ENCODE measurements at regions not wholly inside any gene's neighbourhood (a gene's known extent, or its start where the extent isn't known, plus 50 kb on each side); places are given as distances from the start of the nearest gene placed in this dataset.

GRCh38 chr2:75261923-75262322 lies 62.6 kb upstream of the TACR1 start:
- Histone ChIP-seq H3K36me3 (no peaks in the 10 kb centered on the region), H3K9me3 (peaks cover 10% of the 10 kb centered on the region), H3K27ac (no peak overlapping the region), H3K27me3 (replicated peaks; ENCODE audit: insufficient read depth) (no peaks in the 10 kb centered on the region), H3K4me1 (ENCODE audit: control insufficient read depth in 1 of 2, low read depth in 2 of 2) (no peaks in the 10 kb centered on the region), H3K4me3 (no peak overlapping the region)
- TF ChIP-seq CTCF (IDR thresholded peaks at IDR 0.05) = no peak
- ATAC-seq (ENCODE audit: insufficient number of reproducible peaks, low FRiP score, low read depth) = no peak
- DNase-seq (ENCODE audit: low spot score) = no peak

GRCh38 chr2:75260946-75261345 lies 61.6 kb upstream of the TACR1 start:
- no peak for TF ChIP-seq CTCF (IDR thresholded peaks at IDR 0.05)
- Histone ChIP-seq H3K27ac (no peak overlapping the region), H3K4me1 (ENCODE audit: control insufficient read depth in 1 of 2, low read depth in 2 of 2) (no peaks in the 10 kb centered on the region), H3K27me3 (replicated peaks; ENCODE audit: insufficient read depth) (no peaks in the 10 kb centered on the region), H3K36me3 (no peaks in the 10 kb centered on the region), H3K4me3 (no peak overlapping the region), H3K9me3 (peaks cover 10% of the 10 kb centered on the region)
- no peak for DNase-seq (ENCODE audit: low spot score)
- no peak for ATAC-seq (ENCODE audit: insufficient number of reproducible peaks, low FRiP score, low read depth)

GRCh38 chr2:75258620-75259019 lies 59.3 kb upstream of the TACR1 start:
- no peaks in the 10 kb centered on the region for H3K4me1 ChIP-seq (ENCODE audit: control insufficient read depth in 1 of 2, low read depth in 2 of 2)
- no peak for TF ChIP-seq CTCF (IDR thresholded peaks at IDR 0.05)
- H3K27me3 ChIP-seq (replicated peaks; ENCODE audit: insufficient read depth) = no peaks in the 10 kb centered on the region
- DNase-seq (ENCODE audit: low spot score) = no peak
- ATAC-seq (ENCODE audit: insufficient number of reproducible peaks, low FRiP score, low read depth) = no peak
- H3K27ac ChIP-seq = no peak overlapping the region
- no peak overlapping the region for H3K4me3 ChIP-seq
- no peaks in the 10 kb centered on the region for H3K36me3 ChIP-seq
- H3K9me3 ChIP-seq = peaks cover 10% of the 10 kb centered on the region

- no peak for ATAC-seq (ENCODE audit: insufficient number of reproducible peaks, low FRiP score, low read depth)
- no peak for TF ChIP-seq CTCF (IDR thresholded peaks at IDR 0.05)
- Histone ChIP-seq H3K36me3 (no peaks in the 10 kb centered on the region), H3K9me3 (peaks cover 10% of the 10 kb centered on the region), H3K4me1 (ENCODE audit: control insufficient read depth in 1 of 2, low read depth in 2 of 2) (no peaks in the 10 kb centered on the region), H3K27ac (no peak overlapping the region), H3K27me3 (replicated peaks; ENCODE audit: insufficient read depth) (no peaks in the 10 kb centered on the region), H3K4me3 (no peak overlapping the region)
- DNase-seq (ENCODE audit: low spot score) = no peak
Observed at GRCh38 chr2:75256485-75256884, 57.2 kb upstream of the TACR1 start.

GRCh38 chr2:75253526-75253925 lies 54.2 kb upstream of the TACR1 start:
- H3K4me1 ChIP-seq (ENCODE audit: control insufficient read depth in 1 of 2, low read depth in 2 of 2) = no peaks in the 10 kb centered on the region
- H3K27me3 ChIP-seq (replicated peaks; ENCODE audit: insufficient read depth) = no peaks in the 10 kb centered on the region
- ATAC-seq (ENCODE audit: insufficient number of reproducible peaks, low FRiP score, low read depth) = no peak
- no peak for TF ChIP-seq CTCF (IDR thresholded peaks at IDR 0.05)
- no peaks in the 10 kb centered on the region for H3K36me3 ChIP-seq
- H3K4me3 ChIP-seq = no peak overlapping the region
- DNase-seq (ENCODE audit: low spot score) = no peak
- no peak overlapping the region for H3K27ac ChIP-seq
- H3K9me3 ChIP-seq = peaks cover 21% of the 10 kb centered on the region

All from thoracic aorta (tissue), 2 donors.